Femur (tissue), 1 donor: ENCODE measurements at regions not wholly inside any gene's neighbourhood (a gene's known extent, or its start where the extent isn't known, plus 50 kb on each side); places are given as distances from the start of the nearest gene placed in this dataset.
A peak's percentile ranks its signal among the peaks of the same experiment; 100 is the strongest.

Experiments
- DNase-seq: peaks from one replicate; pipeline ENCODE4 v3.0.0-alpha.2; 2017

DNA sequence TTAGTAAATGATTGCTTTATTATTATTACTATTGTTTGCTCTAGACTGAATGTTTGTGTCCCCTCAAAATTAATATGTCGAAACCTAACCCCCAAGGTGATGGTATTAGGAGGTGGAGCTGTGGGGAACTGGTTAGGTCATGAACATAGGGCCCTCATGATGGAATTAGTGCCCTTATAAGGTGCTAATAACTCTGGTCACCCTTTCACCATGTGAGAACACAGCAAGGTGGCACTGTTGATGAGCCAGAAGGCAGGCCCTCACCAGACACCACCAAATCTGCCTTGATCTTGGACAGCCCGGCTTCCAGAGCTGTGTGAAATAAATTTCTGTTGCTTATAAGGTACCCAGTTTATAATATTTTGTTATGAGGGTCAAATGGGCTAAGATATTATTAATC is 95.8 kb downstream of the BDNF start:
- DNase-seq = no peak

DNA sequence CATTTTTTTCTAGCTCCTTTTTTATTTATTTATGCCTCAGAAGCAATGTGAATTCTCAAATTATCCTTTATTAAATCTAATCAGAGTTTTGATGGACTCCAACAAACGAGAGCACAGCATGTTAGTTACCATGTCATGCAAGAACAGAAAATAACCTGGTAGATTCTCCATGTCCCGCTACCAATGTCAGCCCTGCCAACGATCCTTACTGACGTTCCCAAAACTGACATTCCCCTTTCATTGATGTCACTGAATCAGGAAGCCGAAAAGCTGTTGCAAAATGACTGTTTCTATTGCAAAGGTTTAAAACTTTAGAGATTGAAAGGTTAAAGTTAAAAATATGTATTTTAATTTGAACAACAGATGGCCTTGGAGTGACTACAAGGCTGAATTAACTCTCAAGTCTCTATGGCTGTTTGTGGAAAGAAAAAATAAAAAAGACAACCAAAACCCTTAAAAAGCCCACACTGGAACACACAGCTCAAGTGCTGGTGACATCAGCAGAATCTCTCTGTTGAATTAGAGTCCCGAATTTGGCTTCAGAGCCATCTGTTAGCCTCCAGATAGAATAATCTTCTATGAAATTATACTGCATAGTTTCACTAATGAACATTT is 96.8 kb downstream of the BDNF start:
- DNase-seq = no peak

DNA sequence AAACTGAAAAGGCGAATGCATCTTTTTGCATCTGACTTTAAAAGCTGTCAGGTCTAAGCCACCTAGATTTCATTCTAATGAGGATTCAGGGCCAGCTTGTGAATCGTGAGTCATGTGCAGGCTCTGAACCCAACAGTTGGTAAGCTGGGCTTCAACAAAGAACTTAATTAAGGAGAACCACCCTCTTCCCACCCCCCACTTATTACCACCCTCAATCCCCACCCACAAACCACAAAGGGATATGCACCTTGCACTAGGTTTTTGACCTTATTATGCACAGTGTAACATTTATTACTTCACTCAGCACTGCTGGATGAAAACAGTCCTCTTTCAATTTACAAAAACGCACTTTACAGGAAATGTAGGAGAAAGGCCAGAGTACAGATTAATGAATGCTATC is 94.1 kb upstream of the LIN7C start:
- no peak for DNase-seq

DNA sequence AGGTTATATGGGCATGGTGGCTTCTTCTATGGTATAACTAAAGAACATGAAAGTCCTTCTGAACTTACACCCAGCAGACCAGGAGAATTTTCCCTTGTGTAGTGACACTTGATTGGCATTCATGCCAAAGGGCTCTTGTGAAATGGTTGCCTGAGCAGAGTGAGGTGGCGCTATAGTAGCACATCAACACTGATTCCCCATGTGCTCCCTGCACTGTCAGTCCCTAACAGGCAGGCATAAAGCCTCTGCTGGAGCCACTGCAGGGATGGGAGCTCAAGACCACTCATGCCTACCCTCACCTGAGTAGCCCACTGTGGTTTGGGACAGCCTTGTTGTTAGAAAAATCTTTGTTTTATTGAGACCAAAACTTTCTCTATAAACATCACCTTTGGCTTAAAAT is 92.6 kb upstream of the LIN7C start:
- no peak for DNase-seq

DNA sequence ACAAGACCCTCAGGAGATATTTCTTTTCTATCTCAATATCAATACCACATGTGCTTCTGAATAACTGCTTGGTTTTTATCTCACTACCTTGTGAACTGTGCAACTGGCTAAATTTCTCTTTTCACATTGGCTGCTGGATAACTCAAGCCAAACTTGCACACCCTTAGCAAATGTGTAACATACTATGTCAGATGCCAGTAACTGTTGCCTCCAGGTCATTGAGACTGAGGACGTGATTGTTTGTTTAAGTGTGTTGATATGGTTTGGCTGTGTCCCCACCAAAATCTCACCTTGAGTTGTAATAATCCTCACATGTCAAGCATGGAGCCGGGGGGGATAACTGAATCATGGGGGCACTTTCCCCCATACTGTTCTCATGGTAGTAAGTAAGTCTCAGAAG is 90.2 kb upstream of the LIN7C start:
- no peak for DNase-seq

DNA sequence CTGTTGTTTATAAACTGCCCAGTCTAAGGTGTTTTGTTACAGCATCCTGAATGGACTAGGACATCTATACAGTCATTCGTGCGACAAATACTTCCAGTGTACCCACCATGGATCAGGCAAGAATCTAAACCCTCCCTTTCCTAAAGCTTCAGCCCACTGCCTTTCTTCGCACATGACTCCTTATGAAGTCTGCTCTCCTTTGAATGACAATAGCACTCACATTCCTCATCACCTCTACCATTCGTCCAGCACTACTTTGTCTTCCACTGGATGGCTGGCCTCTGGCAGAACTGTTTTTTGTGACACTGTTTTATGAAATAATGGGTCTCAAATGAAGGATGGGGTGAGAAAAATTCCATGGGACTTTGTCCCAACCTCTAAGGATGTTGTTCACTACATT is 89.8 kb upstream of the LIN7C start:
- DNase-seq = no peak

DNA sequence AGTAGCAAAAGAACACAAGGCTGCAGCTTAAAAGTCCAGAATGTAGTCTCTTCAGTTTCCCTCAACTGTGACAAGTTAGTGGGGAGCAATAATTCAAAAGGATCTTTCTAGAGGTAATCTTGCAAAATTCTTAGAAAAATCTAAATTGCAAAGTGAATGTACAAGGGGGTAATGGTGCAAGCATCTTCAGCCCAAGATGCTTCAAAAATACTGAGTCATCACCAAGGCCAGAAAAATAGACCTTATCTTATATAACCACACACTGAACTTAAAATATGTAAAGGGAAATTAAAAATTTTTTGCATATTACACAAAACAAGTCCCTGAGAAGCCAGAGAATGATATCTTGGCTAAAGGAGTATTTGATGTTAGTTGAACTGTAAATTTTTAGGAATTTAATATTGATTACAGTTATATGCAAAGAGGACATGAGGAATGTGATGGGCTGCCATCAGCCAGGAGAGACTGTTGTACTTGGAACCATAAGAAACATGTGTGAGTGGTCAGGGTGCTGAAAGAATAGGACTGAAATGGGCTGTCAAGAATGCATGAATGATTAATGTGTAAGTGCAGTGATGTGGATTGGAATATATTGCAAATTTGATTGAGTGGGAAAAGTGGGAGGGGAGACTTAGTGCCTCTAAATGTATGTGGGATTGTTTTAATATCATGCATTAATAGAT is 85.7 kb upstream of the LIN7C start:
- no peak for DNase-seq

DNA sequence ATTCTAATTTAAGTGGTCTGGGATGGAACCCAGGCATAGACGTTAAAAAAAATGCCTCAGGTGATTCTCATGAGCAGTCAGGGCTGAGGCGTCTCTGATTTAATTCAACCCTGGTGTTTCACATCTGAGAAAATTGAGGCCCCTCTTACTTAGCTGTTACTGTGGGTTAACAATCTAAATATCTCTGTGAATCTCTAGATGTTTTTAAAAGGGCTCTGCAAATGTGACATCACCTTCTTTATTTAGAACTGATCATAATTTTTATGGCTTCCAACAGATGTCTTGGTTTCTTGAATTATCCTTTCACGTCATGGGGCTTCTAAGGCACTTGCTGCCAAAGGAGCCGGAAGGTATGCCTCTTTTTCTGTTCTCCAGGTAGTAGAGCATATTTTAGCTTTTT is 76.1 kb upstream of the LIN7C start:
- DNase-seq = no peak

DNA sequence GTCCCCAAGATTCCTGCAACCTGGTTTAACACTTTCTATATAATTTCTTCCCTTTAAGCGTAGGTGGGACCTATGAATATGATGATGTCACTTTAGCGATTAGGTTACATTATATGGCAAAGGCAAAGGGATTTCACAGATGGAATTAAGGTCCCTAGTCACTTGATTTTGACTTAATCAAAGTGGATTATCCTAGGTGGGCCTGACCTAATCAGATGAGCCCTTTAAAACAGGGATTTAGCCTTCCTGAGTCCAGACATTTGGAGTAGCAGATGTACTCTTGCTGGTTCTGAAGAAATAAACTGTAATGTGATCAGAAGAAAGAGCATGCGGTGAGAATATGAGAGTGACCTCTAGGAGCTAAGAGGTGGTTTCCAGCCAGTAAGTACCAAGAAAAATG is 67.8 kb upstream of the LIN7C start:
- DNase-seq = no peak

DNA sequence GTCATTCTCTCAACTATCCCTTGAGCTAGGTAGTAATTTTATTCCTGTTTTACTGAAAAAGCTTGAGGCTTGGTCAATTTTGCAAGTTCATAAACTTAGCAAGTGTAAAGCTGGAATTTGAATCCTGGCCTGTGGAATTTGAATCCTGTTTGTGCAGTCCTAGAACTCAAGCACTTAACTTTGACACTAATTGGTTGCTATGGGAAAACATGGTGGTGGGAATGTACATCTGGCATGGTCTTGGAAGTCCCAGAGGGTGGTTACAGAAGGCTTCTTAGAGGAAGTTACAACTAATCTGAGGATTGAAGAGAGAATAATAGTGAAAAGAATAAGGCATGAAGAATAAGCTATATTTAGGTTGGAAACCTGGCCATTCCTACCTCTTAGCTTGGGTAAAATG is 66.5 kb upstream of the LIN7C start:
- DNase-seq = no peak

DNA sequence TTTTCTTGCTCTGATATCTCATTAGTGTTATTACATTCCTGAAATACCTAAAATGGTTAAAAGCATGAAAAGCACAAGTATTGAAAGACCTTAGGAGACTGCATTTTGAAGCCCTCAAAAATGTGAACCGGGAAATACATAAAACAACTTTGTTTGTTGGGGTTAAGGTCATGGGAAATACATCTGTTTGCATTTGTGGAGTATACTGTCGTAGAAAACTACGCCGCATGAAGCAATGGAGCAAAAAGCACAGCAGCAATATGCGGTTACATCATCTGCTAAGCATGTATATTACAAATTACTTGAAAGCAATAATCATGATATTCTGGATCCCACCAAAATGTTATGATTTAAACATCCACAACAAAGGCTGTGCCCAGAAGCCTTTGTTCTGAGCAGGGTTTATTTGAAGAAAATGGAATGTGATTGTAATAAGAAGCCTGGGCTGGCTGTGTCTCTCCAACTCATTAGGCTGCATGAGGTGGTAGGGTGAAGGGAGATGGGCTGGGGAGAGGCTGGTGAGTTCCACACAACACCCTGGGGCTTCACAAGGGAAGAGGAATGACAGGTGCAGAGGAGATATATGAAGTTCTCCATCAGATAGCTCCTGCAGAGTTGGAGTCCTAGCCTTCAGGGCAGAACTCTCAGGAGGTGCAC is 64.7 kb upstream of the LIN7C start:
- DNase-seq = peak; percentile 23

DNA sequence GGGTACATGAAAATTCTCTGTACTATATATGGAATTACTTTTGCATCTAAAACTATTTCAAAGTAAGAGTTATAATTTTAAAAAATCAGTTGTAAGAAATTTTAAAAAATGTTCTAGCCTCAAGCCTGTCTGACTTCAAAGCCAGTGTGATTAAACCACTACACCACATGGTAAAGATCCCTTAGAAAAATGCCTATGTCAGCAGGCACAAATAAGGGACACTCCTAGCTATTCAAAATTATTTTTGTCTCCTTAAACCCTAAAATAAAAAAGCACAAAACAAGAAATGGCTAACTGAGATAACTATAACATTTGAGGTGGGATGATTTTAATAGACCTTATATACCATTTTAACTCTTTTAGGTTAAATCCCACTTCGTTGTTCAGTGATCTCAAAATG is 64.0 kb upstream of the LIN7C start:
- DNase-seq = no peak

DNA sequence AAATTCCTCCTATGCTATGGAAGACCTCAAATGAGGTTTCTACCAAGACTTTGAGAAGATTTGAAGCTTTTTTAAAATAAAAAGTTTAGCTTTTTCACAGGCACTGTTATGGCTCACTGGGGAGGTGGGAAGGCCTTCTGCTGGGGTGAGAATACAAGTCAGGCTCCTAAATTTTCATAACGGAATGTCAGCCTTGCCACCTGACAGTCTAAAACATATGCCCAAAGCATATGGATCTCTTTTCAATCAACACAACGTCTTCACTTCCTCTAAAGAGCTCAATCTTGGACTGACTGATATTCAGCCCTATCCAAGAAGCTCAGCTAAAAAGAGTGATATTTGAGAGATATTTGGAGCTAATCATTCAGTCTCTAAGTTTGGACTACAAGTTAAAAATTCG is 57.1 kb upstream of the LIN7C start:
- DNase-seq = no peak

DNA sequence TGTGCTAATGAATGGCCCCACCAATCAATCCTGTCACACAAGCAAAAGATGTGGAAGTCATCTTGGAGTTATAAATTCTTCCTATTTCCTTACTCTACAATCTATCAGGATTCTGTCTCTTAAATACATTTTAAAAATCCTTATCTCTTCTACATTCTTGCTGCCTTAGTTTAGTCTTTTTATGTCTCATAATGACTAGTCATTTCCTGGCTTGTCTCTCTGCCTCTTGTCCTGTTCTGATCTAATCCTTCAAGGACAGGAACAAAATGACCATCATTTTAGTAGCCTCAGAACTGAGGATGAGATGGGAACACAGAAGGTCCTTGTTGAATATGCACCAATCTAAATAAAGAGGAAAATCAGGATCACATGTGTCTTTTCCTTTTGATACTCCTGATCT is 56.6 kb upstream of the LIN7C start:
- no peak for DNase-seq

DNA sequence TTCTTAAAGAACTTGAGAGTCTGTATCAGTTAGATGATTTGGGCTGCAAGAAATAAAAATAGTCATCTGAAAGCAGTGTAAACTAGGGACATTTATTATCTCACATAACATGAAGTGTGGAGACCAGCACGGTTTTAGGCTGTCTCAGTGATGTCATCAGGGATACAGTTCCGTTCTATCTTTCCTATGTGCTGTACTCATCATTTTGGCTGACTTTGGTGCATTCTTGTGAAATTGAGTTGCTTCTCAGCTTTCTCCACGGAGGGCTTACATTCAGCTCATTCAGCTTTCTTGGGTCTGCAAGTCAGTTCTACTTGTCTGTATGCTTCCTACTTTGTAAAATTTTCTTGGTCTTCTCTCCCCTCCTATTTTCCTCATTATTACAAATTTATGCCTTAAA is 51.8 kb upstream of the LIN7C start:
- DNase-seq = no peak

DNA sequence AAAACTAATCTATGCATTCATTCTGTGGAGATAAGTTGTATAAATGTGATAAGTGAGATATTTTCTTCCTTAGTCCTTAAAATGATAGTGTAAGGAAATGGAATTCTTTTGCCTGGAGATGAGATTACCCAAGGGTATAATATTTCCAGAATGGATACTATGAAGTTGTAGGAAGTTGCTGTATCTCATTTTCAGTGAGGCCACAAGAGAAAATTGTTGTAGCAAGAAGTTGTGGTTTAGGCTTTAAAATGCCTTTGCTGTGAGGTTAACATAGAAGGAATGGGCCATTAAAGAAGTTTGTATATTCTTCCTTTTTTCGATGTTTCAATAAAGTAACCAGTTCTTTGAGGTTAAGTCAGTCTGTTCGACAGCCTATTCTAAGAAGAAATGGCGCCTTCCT is 50.7 kb upstream of the LIN7C start:
- no peak for DNase-seq
